ENCODE measurements at regions not wholly inside any gene's neighbourhood (a gene's known extent, or its start where the extent isn't known, plus 50 kb on each side); places are given as distances from the start of the nearest gene placed in this dataset.

GRCh38 chr18:68569936-68570335 lies 145.0 kb downstream of the TMX3 start:
- Histone ChIP-seq H4K20me1 (ENCODE audit: insufficient read depth, low read length, poor library complexity, severe bottlenecking) (no peaks in the 10 kb centered on the region), H3K4me1 (ENCODE audit: insufficient read depth, low read length, poor library complexity, severe bottlenecking) (no peaks in the 10 kb centered on the region), H3K4me2 (ENCODE audit: low read depth, low read length, poor library complexity, severe bottlenecking) (no peak overlapping the region), H3K79me2 (ENCODE audit: insufficient read depth, low read length) (no peaks in the 10 kb centered on the region), H3K36me3 (ENCODE audit: insufficient read depth, low read length) (no peaks in the 10 kb centered on the region), H3K9ac (ENCODE audit: low read depth, low read length, poor library complexity, severe bottlenecking) (no peak overlapping the region), H2AFZ (ENCODE audit: low read length) (no peak overlapping the region), H3F3A (ENCODE audit: low read depth) (no peaks in the 10 kb centered on the region), H3K9me2 (replicated peaks; ENCODE audit: low read depth, low read length) (no peaks in the 10 kb centered on the region), H3K27me3 (ENCODE audit: insufficient read depth, low read length, poor library complexity, severe bottlenecking) (no peaks in the 10 kb centered on the region), H3K9me3 (ENCODE audit: insufficient read depth, low read depth, low read length) (no peaks in the 10 kb centered on the region), H3K4me3 (ENCODE audit: low read length, poor library complexity, severe bottlenecking) (no peak overlapping the region)
- TF ChIP-seq EZH2phosphoT487 (IDR thresholded peaks at IDR 0.05; ENCODE audit: borderline replicate concordance), result no peak
- no peak for TF ChIP-seq CTCF (conservative IDR thresholded peaks at IDR 0.05; ENCODE audit: low read length)

GRCh38 chr18:68568364-68569155 lies 146.3 kb downstream of the TMX3 start:
- Histone ChIP-seq H3K9ac (ENCODE audit: low read depth, low read length, poor library complexity, severe bottlenecking) (no peak overlapping the region), H3K9me3 (ENCODE audit: insufficient read depth, low read depth, low read length) (no peaks in the 10 kb centered on the region), H3K79me2 (ENCODE audit: insufficient read depth, low read length) (no peaks in the 10 kb centered on the region), H2AFZ (ENCODE audit: low read length) (no peak overlapping the region), H3K4me2 (ENCODE audit: low read depth, low read length, poor library complexity, severe bottlenecking) (no peak overlapping the region), H3K4me3 (ENCODE audit: low read length, poor library complexity, severe bottlenecking) (no peak overlapping the region), H3K27me3 (ENCODE audit: insufficient read depth, low read length, poor library complexity, severe bottlenecking) (no peaks in the 10 kb centered on the region), H3K4me1 (ENCODE audit: insufficient read depth, low read length, poor library complexity, severe bottlenecking) (no peaks in the 10 kb centered on the region), H3K9me2 (replicated peaks; ENCODE audit: low read depth, low read length) (no peaks in the 10 kb centered on the region), H3F3A (ENCODE audit: low read depth) (no peaks in the 10 kb centered on the region), H3K36me3 (ENCODE audit: insufficient read depth, low read length) (no peaks in the 10 kb centered on the region), H4K20me1 (ENCODE audit: insufficient read depth, low read length, poor library complexity, severe bottlenecking) (no peaks in the 10 kb centered on the region)
- no peak for TF ChIP-seq EZH2phosphoT487 (IDR thresholded peaks at IDR 0.05; ENCODE audit: borderline replicate concordance)
- no peak for TF ChIP-seq CTCF (conservative IDR thresholded peaks at IDR 0.05; ENCODE audit: low read length)

- Histone ChIP-seq H3K4me3 (ENCODE audit: low read length, poor library complexity, severe bottlenecking) (no peak overlapping the region), H3K79me2 (ENCODE audit: insufficient read depth, low read length) (no peaks in the 10 kb centered on the region), H3K4me1 (ENCODE audit: insufficient read depth, low read length, poor library complexity, severe bottlenecking) (no peaks in the 10 kb centered on the region), H3K4me2 (ENCODE audit: low read depth, low read length, poor library complexity, severe bottlenecking) (no peak overlapping the region), H3K9me3 (ENCODE audit: insufficient read depth, low read depth, low read length) (no peaks in the 10 kb centered on the region), H3F3A (ENCODE audit: low read depth) (no peaks in the 10 kb centered on the region), H3K9me2 (replicated peaks; ENCODE audit: low read depth, low read length) (no peaks in the 10 kb centered on the region), H2AFZ (ENCODE audit: low read length) (no peak overlapping the region), H3K36me3 (ENCODE audit: insufficient read depth, low read length) (no peaks in the 10 kb centered on the region), H4K20me1 (ENCODE audit: insufficient read depth, low read length, poor library complexity, severe bottlenecking) (no peaks in the 10 kb centered on the region), H3K9ac (ENCODE audit: low read depth, low read length, poor library complexity, severe bottlenecking) (no peak overlapping the region), H3K27me3 (ENCODE audit: insufficient read depth, low read length, poor library complexity, severe bottlenecking) (no peaks in the 10 kb centered on the region)
- TF ChIP-seq CTCF (conservative IDR thresholded peaks at IDR 0.05; ENCODE audit: low read length), result no peak
- TF ChIP-seq EZH2phosphoT487 (IDR thresholded peaks at IDR 0.05; ENCODE audit: borderline replicate concordance), result no peak
Observed at GRCh38 chr18:68566991-68567390, 147.9 kb downstream of the TMX3 start.
